H1 (cell line): ENCODE measurements at regions not wholly inside any gene's neighbourhood (a gene's known extent, or its start where the extent isn't known, plus 50 kb on each side); places are given as distances from the start of the nearest gene placed in this dataset.

Source experiments
- CTCF ChIA-PET: fragments of 300-600 bp; sonication (Branson Sonifier 250); formaldehyde crosslinking; loops from one replicate; lab custom pipeline; 2021; ENCODE audit not compliant: partially characterized antibody; lab: Charles Lee
- POLR2A ChIA-PET: fragments of 300-600 bp; sonication (Branson Sonifier 250); formaldehyde crosslinking; loops from one replicate; lab custom pipeline; 2021; ENCODE audit warnings: inconsistent platforms; ENCODE audit not compliant: partially characterized antibody; lab: Charles Lee
- DNase-seq, 2 experiments: peaks; one replicate each; pipeline versions ENCODE4 v3.0.0 to v3.0.0-alpha.2; 2010 to 2022; ENCODE audit warnings: low spot score in 2 of 2, low read depth in 1 of 2, mixed read lengths in 1 of 2
- FAIRE-seq: peaks from 2 replicates; lab custom pipeline; 2011; peaks lifted over from hg19 to GRCh38; lab: Jason Lieb, UNC
- H2AFZ ChIP-seq: 2 replicates; pipeline ENCODE4 v1.8.1; 2012; ENCODE audit warnings: low read length, inconsistent platforms
- H2AK5ac ChIP-seq: 2 replicates; pipeline ENCODE4 v1.6.1; 2013; ENCODE audit warnings: low read depth, low read length
- H2BK120ac ChIP-seq: replicated peaks from 2 replicates; pipeline ENCODE3; 2013; ENCODE audit warnings: low read depth, low read length, inconsistent platforms
- H2BK12ac ChIP-seq: 2 replicates; pipeline ENCODE4 v1.6.1; 2013; ENCODE audit warnings: low read depth, low read length
- H2BK15ac ChIP-seq: 2 replicates; pipeline ENCODE4 v1.6.1; 2013; ENCODE audit warnings: low read length
- H2BK20ac ChIP-seq: 2 replicates; pipeline ENCODE4 v1.6.1; 2013; ENCODE audit warnings: low read length
- H2BK5ac ChIP-seq: 2 replicates; pipeline ENCODE4 v1.6.1; 2013; ENCODE audit warnings: low read depth, low read length
- H3K14ac ChIP-seq: 2 replicates; pipeline ENCODE4 v1.6.1; 2013; ENCODE audit warnings: inconsistent platforms; ENCODE audit not compliant: insufficient read length
- H3K18ac ChIP-seq: 2 replicates; pipeline ENCODE4 v1.6.1; 2013; ENCODE audit warnings: low read length; ENCODE audit errors: extremely low read depth
- H3K23ac ChIP-seq: 2 replicates; pipeline ENCODE4 v1.6.1; 2013; ENCODE audit warnings: inconsistent platforms; ENCODE audit not compliant: insufficient read length
- H3K23me2 ChIP-seq: 2 replicates; pipeline ENCODE4 v1.6.1; 2013; ENCODE audit warnings: low read depth, low read length
- H3K27ac ChIP-seq: 2 replicates; pipeline ENCODE4 v1.6.1; 2011; ENCODE audit warnings: low read depth, low read length, inconsistent platforms
- H3K27me3 ChIP-seq, 4 experiments: replicated peaks in 1 of 4; 1 replicate in 1 of 4; 2 replicates in 3 of 4; pipeline versions ENCODE4 v1.6.1 to v1.8.1; 2011 to 2013; ENCODE audit warnings: low read length in 3 of 4, mild to moderate bottlenecking in 3 of 4, inconsistent platforms in 2 of 4, mixed read lengths in 2 of 4, moderate library complexity in 1 of 4; ENCODE audit not compliant: control insufficient read depth in 3 of 4, insufficient read depth in 3 of 4; ENCODE audit errors: extremely low read depth in 1 of 4
- H3K36me3 ChIP-seq, 4 experiments: 2 replicates each; pipeline versions ENCODE4 v1.6.1 to v1.8.1; 2011 to 2013; ENCODE audit warnings: mild to moderate bottlenecking in 4 of 4, low read length in 3 of 4, moderate library complexity in 2 of 4, control low read depth in 1 of 4, inconsistent platforms in 1 of 4; ENCODE audit not compliant: insufficient read depth in 4 of 4, control insufficient read depth in 2 of 4
- H3K4ac ChIP-seq: replicated peaks from 2 replicates; pipeline ENCODE3; 2013; ENCODE audit warnings: low read length, low read depth, mixed read lengths, inconsistent platforms; ENCODE audit not compliant: insufficient read length
- H3K4me1 ChIP-seq, 4 experiments: replicated peaks in 1 of 4; 1 replicate in 1 of 4; 2 replicates in 3 of 4; pipeline versions ENCODE4 v1.6.1 to v1.8.1; 2011 to 2013; ENCODE audit warnings: low read length in 3 of 4, inconsistent platforms in 2 of 4, mixed read lengths in 1 of 4; ENCODE audit not compliant: insufficient read depth in 4 of 4, control insufficient read depth in 3 of 4
- H3K4me2 ChIP-seq, 2 experiments: 2 replicates each; pipeline versions ENCODE4 v1.6.1 to v1.8.1; 2011 to 2013; ENCODE audit warnings: low read depth in 2 of 2, low read length in 2 of 2, control low read depth in 1 of 2, inconsistent platforms in 1 of 2, mild to moderate bottlenecking in 1 of 2; ENCODE audit not compliant: insufficient read depth in 1 of 2
- H3K4me3 ChIP-seq, 4 experiments: fragments of 200-600, 300-600 bp in 1 of 4; sonication (generic), shearing (Covaris generic), sonication (Bioruptor Twin) in 1 of 4; 2 replicates each; pipeline versions ENCODE4 v1.5.1 to v1.8.1; 2011 to 2016; ENCODE audit warnings: low read length in 4 of 4, low read depth in 3 of 4, control low read depth in 2 of 4, inconsistent platforms in 2 of 4, mild to moderate bottlenecking in 2 of 4, mixed read lengths in 1 of 4, moderate library complexity in 1 of 4; ENCODE audit not compliant: insufficient read depth in 2 of 4; ENCODE audit errors: extremely low read depth in 1 of 4
- H3K56ac ChIP-seq: replicated peaks from 2 replicates; pipeline ENCODE3; 2013; ENCODE audit warnings: low read depth, mild to moderate bottlenecking, mixed read lengths, low read length, inconsistent platforms; ENCODE audit not compliant: insufficient read length
- H3K79me1 ChIP-seq: 2 replicates; pipeline ENCODE4 v1.6.1; 2013; ENCODE audit warnings: low read depth, low read length, control low read depth
- H3K79me2 ChIP-seq, 2 experiments: 2 replicates each; pipeline versions ENCODE4 v1.6.1 to v1.8.1; 2012 to 2013; ENCODE audit warnings: low read length in 2 of 2, mild to moderate bottlenecking in 2 of 2, inconsistent platforms in 1 of 2; ENCODE audit not compliant: insufficient read depth in 2 of 2, control insufficient read depth in 1 of 2
- H3K9ac ChIP-seq, 4 experiments: replicated peaks in 1 of 4; 1 replicate in 1 of 4; 2 replicates in 3 of 4; pipeline versions ENCODE4 v1.6.1 to v1.8.1; 2011 to 2013; ENCODE audit warnings: low read depth in 3 of 4, low read length in 3 of 4, control low read depth in 2 of 4, mild to moderate bottlenecking in 2 of 4, moderate library complexity in 2 of 4, inconsistent platforms in 1 of 4; ENCODE audit errors: extremely low read depth in 1 of 4
- H3K9me3 ChIP-seq, 2 experiments: 2 replicates each; pipeline versions ENCODE4 v1.6.1 to v1.8.1; 2012 to 2013; ENCODE audit warnings: mild to moderate bottlenecking in 2 of 2, moderate library complexity in 2 of 2, control low read depth in 1 of 2, inconsistent platforms in 1 of 2, low read depth in 1 of 2, low read length in 1 of 2, mixed read lengths in 1 of 2; ENCODE audit not compliant: insufficient read depth in 2 of 2
- H4K20me1 ChIP-seq, 2 experiments: replicated peaks in 1 of 2; 2 replicates each; pipeline versions ENCODE3 to v1.8.1; 2011 to 2013; ENCODE audit warnings: inconsistent platforms in 2 of 2, low read length in 2 of 2, mild to moderate bottlenecking in 1 of 2; ENCODE audit not compliant: insufficient read depth in 2 of 2, control insufficient read depth in 1 of 2
- H4K5ac ChIP-seq: 2 replicates; pipeline ENCODE4 v1.6.1; 2013; ENCODE audit warnings: low read length, low read depth, mixed read lengths, inconsistent platforms; ENCODE audit not compliant: insufficient read length
- H4K8ac ChIP-seq: 2 replicates; pipeline ENCODE4 v1.8.0; 2013; ENCODE audit warnings: mild to moderate bottlenecking, moderate library complexity, low read length, inconsistent platforms; ENCODE audit not compliant: insufficient read depth; ENCODE audit errors: extremely low read depth
- H4K91ac ChIP-seq: replicated peaks from 2 replicates; pipeline ENCODE3; 2013; ENCODE audit warnings: low read length, mixed read lengths, inconsistent platforms; ENCODE audit not compliant: insufficient read length
- BCL11A ChIP-seq, 2 experiments: IDR thresholded peaks; one replicate each; pipeline ENCODE4 v1.6.1; 2011; ENCODE audit warnings: low read depth in 2 of 2, low read length in 2 of 2, mild to moderate bottlenecking in 2 of 2
- BRCA1 ChIP-seq: IDR thresholded peaks from 2 replicates; pipeline ENCODE4 v1.6.1; 2012; ENCODE audit warnings: low read depth, low read length, improper control_type of control experiment
- CBX5 ChIP-seq: fragments of 300-800, 300-1000 bp; sonication (generic); IDR thresholded peaks from 2 replicates; pipeline ENCODE4 v1.7.1; 2016; ENCODE audit warnings: antibody characterized with exemption, low read length, low read depth
- CBX8 ChIP-seq: fragments of 300-800, 300-1000 bp; sonication (generic); IDR thresholded peaks from 2 replicates; pipeline ENCODE4 v1.7.1; 2016; ENCODE audit warnings: low read depth, low read length, borderline replicate concordance
- CEBPB ChIP-seq: IDR thresholded peaks from 2 replicates; pipeline ENCODE4 v1.6.1; 2012; ENCODE audit warnings: low read depth, low read length
- CREB1 ChIP-seq: IDR thresholded peaks from 2 replicates; pipeline ENCODE4 v1.6.1; 2012; ENCODE audit warnings: inconsistent platforms
- HDAC2 ChIP-seq, 2 experiments: fragments of 300-600 bp in 1 of 2; sonication (generic) in 1 of 2; IDR thresholded peaks; 2 replicates each; pipeline ENCODE4 v1.6.1; 2011 to 2012; ENCODE audit warnings: low read depth in 2 of 2, low read length in 2 of 2, mild to moderate bottlenecking in 2 of 2, moderate library complexity in 2 of 2, borderline replicate concordance in 1 of 2, inconsistent platforms in 1 of 2
- HDAC6 ChIP-seq: IDR thresholded peaks from one replicate; pipeline ENCODE4 v1.7.1; 2012; ENCODE audit warnings: low read depth, mild to moderate bottlenecking, inconsistent platforms, low read length, moderate library complexity
- KDM1A ChIP-seq: fragments of 200-600, 300-600 bp; sonication (generic); IDR thresholded peaks from 2 replicates; pipeline ENCODE4 v1.7.1; 2016; ENCODE audit warnings: mild to moderate bottlenecking, low read length, borderline replicate concordance
- KDM4A ChIP-seq: IDR thresholded peaks from one replicate; pipeline ENCODE4 v1.7.1; 2012; ENCODE audit warnings: low read depth, mild to moderate bottlenecking, moderate library complexity, low read length, inconsistent platforms; ENCODE audit not compliant: severe bottlenecking
- KDM5A ChIP-seq: fragments of 200-600 bp; IDR thresholded peaks from 2 replicates; pipeline ENCODE4 v1.7.1; 2012; ENCODE audit warnings: mild to moderate bottlenecking, low read length, inconsistent platforms, mixed read lengths
- PHF8 ChIP-seq: fragments of 200-600 bp; sonication (generic); conservative IDR thresholded peaks from 2 replicates; pipeline ENCODE4 v1.7.1; 2012; ENCODE audit warnings: low read depth, mild to moderate bottlenecking, inconsistent platforms, low read length, moderate library complexity
- RAD21 ChIP-seq, 2 experiments: IDR thresholded peaks in 1 of 2; conservative IDR thresholded peaks in 1 of 2; 2 replicates each; pipeline ENCODE4 v1.6.1; 2011; ENCODE audit warnings: low read depth in 2 of 2, low read length in 2 of 2, improper control_type of control experiment in 1 of 2, inconsistent platforms in 1 of 2, mild to moderate bottlenecking in 1 of 2, moderate library complexity in 1 of 2
- TAF7 ChIP-seq: optimal IDR thresholded peaks from 2 replicates; pipeline ENCODE3; 2011; ENCODE audit warnings: low read depth, mild to moderate bottlenecking, inconsistent platforms, low read length, moderate library complexity, borderline replicate concordance
- YY1 ChIP-seq: IDR thresholded peaks from 2 replicates; pipeline ENCODE4 v1.6.1; 2011; ENCODE audit warnings: low read depth, mild to moderate bottlenecking, low read length
- WGBS, 2 experiments: shearing (Covaris generic) in 1 of 2; methylation state at CpG; one replicate each; pipeline versions ENCODE4 v1.1.6 to v1.1.7; 2013 to 2015; ENCODE audit warnings: low lambda C conversion rate in 2 of 2, mixed read lengths in 2 of 2, inconsistent platforms in 1 of 2, low coverage in 1 of 2, missing lambda C conversion rate in 1 of 2; ENCODE audit not compliant: insufficient replicate concordance in 2 of 2, insufficient coverage in 1 of 2, insufficient read length in 1 of 2; ENCODE audit errors: extremely low coverage in 1 of 2, missing lambda C conversion rate in 1 of 2; 5-methylcytosine and 5-hydroxymethylcytosine counted together

DNA sequence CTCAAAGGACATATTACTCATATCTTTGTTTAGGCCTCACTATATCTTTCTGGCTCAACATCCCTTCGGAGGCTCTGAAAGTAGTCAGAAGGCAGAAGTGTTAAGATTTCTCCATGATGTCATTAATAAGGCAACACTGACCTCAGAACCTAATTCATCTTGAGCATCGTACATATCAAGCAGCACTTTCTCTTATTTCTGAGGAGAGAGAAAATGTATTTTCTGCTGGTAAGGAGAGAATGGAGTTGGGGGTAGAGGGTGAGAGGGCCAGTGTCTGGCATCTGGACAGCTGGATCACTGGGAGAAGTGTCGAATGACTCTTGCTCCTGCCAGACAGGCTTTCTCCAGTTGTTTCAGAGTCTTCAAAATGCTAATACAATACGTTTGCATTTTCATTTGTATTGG is 213.2 kb upstream of the PRICKLE1 start:
- CTCF ChIA-PET: interaction anchor here (0.5 to 1.6 kb wide), 3 partner anchors 13 to 966 kb away, joined by 3 read pairs; no protein-coding TSS in a partner anchor
- Histone ChIP-seq H3K4me3 (no peak overlapping the region), H3K23ac (no peak overlapping the region), H4K20me1 (no peaks in the 10 kb centered on the region), H4K8ac (no peak overlapping the region), H3K4me1 (peaks cover 0 to 10% (median 4%) of the 10 kb centered on the region in 4 experiments; a peak in 4 of 7 replicates), H3K4me2 (no peak overlapping the region), H3K27me3 (no peaks in the 10 kb centered on the region; a peak in 1 of 7 replicates), H3K36me3 (no peaks in the 10 kb centered on the region), H3K18ac (no peak overlapping the region), H2BK5ac (no peak overlapping the region), H2BK12ac (no peak overlapping the region), H2AK5ac (no peak overlapping the region), H2BK20ac (no peak overlapping the region; the same call in 1 of the 2 replicates), H3K23me2 (no peaks in the 10 kb centered on the region), H3K4ac (no peak overlapping the region), H2BK15ac (no peak overlapping the region), H3K79me1 (no peaks in the 10 kb centered on the region), H3K79me2 (no peaks in the 10 kb centered on the region), H3K56ac (no peak overlapping the region), H4K91ac (no peak overlapping the region), H2BK120ac (no peak overlapping the region), H3K27ac (no peak overlapping the region), H3K9ac (no peak overlapping the region), H3K14ac (no peak overlapping the region), H4K5ac (no peak overlapping the region), H3K9me3 (no peaks in the 10 kb centered on the region), H2AFZ (no peak overlapping the region)
- POLR2A ChIA-PET: no interaction called here
- WGBS, 2 experiments: 76% methylated on average over 4 of the region's 4 CpGs; no CpG with 5 or more reads in 1 of the 2 experiments
- DNase-seq (no peak), FAIRE-seq (no peak)
- TF ChIP-seq HDAC6 (no peak), CREB1 (no peak), TAF7 (no peak), BCL11A (IDR thresholded peaks at IDR 0.05; ENCODE audit: low read depth in 2 of 2, low read length in 2 of 2) (no peak), CEBPB (no peak), CBX8 (no peak), BRCA1 (no peak), HDAC2 (IDR thresholded peaks at IDR 0.05; ENCODE audit: borderline replicate concordance in 1 of 2, low read depth in 2 of 2, low read length in 2 of 2) (no peak), KDM5A (no peak), KDM4A (no peak), PHF8 (no peak), KDM1A (no peak), YY1 (no peak), CBX5 (no peak), RAD21 (IDR thresholded peaks at IDR 0.05 in 1 of 2, conservative IDR thresholded peaks at IDR 0.05 in 1 of 2; ENCODE audit: low read depth in 2 of 2, low read length in 2 of 2) (no peak)
